Right lobe of liver (tissue), 4 donors: ENCODE measurements at regions not wholly inside any gene's neighbourhood (a gene's known extent, or its start where the extent isn't known, plus 50 kb on each side); places are given as distances from the start of the nearest gene placed in this dataset.

ENCODE experiments used
- POLR2A ChIP-seq: fragments of 450-650 bp; IDR thresholded peaks from one replicate; pipeline ENCODE4 v1.6.1; 2017; ENCODE audit warnings: antibody characterized with exemption, mild to moderate bottlenecking
- TF ChIP-seq, protein P1 (sequence below), 4 donors: fragments of 200-600 bp in 3 of 4; fragments of 450-650 bp in 1 of 4; IDR thresholded peaks; one replicate each; pipeline versions ENCODE4 v1.5.1 to v1.8.0; 2016 to 2022; ENCODE audit warnings: antibody characterized with exemption in 4 of 4, mild to moderate bottlenecking in 2 of 4
- donor health status: DM: no; HTN: no; CAD: no.
- donor health status: DM: no; HTN: no; CAD: no.
- donor health status: DM: no; HTN: yes; CAD: no.

DNA sequence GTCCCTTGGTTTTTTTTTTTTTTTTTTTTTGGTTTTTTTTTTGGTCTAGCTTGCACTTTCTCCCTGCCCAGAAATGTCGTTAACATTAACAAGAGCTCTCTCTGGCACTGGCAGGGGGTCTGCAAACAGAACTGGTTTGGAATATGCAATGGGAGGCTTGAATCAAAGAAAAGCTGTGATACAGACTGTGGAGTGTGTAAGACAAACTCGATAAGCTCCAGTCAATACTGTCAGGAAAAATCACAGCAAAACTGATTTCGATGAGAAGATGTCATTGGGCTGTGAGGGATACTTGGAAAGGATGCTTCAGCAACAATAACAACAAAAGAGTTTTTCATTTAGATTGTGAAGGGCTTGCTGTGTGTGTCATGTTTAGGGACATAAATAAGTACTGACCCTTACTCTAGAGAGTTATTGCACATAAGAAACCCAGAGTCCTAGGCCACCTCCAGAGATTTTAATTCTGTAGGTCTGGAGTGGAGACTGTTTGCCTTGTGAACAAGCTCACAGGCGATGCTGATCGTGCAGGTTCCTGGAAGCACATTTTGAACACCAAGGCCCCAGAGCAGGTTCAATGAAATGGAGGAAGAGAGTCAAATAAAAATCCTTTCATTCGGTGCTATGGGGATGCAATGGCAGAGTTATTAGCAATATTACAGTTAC, 470.7 kb upstream of the RBFOX1 start:
- TF ChIP-seq, protein P1, sequence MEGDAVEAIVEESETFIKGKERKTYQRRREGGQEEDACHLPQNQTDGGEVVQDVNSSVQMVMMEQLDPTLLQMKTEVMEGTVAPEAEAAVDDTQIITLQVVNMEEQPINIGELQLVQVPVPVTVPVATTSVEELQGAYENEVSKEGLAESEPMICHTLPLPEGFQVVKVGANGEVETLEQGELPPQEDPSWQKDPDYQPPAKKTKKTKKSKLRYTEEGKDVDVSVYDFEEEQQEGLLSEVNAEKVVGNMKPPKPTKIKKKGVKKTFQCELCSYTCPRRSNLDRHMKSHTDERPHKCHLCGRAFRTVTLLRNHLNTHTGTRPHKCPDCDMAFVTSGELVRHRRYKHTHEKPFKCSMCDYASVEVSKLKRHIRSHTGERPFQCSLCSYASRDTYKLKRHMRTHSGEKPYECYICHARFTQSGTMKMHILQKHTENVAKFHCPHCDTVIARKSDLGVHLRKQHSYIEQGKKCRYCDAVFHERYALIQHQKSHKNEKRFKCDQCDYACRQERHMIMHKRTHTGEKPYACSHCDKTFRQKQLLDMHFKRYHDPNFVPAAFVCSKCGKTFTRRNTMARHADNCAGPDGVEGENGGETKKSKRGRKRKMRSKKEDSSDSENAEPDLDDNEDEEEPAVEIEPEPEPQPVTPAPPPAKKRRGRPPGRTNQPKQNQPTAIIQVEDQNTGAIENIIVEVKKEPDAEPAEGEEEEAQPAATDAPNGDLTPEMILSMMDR (IDR thresholded peaks at IDR 0.05): no peak
- TF ChIP-seq POLR2A: no peak
